CD4-positive, alpha-beta T cell treated with Interleukin-15 for 1 hour (primary cell): ENCODE measurements at regions not wholly inside any gene's neighbourhood (a gene's known extent, or its start where the extent isn't known, plus 50 kb on each side); places are given as distances from the start of the nearest gene placed in this dataset.
"Not testable (repeated sequence)": the region's sequence is repeated elsewhere in the genome, so short reads cannot be mapped to it uniquely, and the experiment has no call there.

ENCODE experiments used
- DNase-seq: peaks from one replicate; pipeline ENCODE4 v3.0.0-alpha.2; 2020

DNA sequence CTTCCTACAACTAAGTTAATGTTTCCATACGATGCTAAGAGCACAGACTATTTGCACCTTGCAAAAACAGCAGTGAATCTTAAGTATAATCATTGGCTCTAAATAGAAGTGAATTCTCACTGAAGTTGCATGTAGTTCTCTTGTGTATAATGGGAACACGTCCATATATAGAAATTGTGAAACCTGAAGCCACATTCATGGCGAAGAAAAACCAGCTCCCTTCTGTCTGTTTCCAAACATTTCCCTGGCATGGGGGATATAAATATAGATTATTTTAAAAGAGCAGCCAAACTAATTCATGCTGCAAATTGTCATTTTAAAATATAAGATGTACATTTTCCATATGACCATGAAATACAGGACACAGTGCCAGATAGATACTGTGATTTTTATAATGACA is 71.1 kb downstream of the TRAM1L1 start:
- DNase-seq, result no peak

DNA sequence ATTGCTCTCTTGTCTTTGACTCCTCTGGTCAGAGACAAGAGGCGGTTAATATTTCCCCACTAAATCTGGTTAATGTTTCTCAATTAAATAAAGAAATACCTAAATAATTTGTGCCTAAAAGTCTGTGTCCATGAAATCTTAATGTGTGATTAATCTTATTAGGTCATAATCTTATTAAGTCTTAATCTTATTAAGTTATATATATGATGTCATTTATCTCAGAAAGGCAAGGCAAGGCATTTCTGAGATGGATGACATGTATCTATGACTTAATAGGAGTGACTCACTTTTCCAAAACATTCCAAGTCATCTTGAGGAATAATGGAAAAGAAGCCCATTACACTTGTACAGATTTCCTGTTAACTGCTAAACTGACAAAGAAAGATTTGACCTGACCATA is 74.7 kb downstream of the TRAM1L1 start:
- no peak for DNase-seq

DNA sequence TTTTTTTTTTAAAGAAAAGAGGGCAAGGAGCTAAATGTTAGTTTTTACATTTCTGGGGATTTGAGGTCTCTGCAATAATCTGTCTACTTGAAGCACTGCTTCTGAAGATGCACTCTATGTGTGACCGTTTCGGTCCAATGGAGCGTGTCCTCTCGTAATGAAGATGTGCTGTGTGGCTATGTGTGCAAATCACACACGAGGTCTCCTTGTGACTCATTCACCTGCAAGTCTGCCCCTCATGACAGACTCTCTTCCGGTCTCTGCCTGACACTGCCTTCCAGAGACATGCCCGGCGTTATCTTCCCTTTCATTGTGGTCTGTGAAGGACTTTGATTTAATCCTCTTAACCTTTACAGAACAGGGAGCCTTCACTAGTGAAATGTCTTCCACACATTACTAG is 84.3 kb downstream of the TRAM1L1 start:
- DNase-seq, result no peak

DNA sequence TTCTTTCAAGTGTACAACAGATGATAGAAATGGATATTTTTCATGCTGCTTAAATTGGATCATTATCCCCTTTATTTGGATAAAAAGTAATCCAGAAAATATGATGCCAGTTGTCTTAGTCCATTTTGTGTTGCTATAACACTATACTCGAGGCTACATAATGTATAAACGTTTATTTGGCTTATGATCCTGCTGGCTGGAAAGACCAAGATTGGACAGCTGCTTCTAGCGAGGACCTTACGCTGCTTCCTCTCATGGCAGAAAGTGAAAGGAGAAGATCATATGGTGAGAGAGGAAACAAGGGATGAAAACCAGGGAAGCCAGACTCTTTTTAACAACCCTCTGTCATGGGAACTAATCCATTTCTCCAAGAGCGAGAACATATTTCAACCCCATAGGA is 102.7 kb downstream of the TRAM1L1 start:
- DNase-seq, result no peak

DNA sequence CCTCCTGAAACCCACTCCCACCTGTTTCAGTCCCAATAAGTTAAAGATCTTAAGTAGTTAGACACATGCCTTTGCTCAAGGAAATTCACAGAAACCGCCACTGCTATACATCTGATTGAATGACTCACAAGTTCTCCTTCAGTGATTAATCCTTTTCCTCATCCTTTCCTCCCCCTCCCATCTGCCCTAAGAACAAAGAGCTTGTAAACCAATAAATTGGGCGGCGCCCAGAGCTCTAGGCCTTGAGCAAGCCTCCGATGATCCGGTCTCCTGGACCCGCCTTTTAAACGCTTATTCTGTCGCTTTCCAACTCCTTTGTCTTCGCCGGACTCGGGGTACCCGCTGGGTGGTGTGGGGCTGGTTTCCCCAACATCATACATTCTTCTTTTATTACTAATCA is 104.9 kb downstream of the TRAM1L1 start:
- DNase-seq, result not testable (repeated sequence)

DNA sequence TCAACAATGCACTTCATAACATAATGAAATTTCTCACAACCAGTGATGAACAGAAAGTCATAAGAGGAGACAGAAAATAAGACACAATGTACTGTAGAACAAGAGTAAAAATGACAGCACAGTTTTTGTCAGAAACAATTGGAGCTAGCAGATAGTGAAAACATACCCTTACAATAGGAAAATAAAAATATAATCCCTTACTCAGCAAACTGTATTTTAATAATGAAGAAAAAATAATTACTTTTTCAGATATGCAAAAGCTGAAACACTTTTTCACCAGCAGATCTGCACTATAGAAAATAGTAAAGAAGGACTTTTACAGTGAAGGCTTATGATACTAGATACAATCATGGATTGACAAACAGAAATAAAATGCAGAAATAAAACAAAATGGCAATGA is 126.3 kb downstream of the TRAM1L1 start:
- DNase-seq, result no peak

DNA sequence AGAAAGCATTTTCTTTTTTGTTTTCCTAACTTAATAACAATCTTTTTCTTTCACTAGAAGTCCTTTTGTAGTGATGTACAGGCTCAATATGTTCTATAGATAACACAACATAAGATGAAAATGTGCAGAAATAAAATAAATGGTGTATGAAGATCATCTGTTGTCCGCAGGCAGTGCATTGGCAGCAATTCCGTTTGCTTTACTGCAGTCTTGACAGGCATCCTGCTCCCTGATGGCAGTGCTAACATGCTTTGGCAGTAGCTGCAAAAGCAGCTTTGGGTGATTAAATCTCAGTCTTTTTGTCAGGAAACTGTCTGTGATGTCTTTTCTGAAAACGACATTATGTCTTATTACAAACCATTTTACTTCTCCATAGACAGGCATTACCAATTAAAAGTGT is 131.4 kb downstream of the TRAM1L1 start:
- DNase-seq, result no peak

DNA sequence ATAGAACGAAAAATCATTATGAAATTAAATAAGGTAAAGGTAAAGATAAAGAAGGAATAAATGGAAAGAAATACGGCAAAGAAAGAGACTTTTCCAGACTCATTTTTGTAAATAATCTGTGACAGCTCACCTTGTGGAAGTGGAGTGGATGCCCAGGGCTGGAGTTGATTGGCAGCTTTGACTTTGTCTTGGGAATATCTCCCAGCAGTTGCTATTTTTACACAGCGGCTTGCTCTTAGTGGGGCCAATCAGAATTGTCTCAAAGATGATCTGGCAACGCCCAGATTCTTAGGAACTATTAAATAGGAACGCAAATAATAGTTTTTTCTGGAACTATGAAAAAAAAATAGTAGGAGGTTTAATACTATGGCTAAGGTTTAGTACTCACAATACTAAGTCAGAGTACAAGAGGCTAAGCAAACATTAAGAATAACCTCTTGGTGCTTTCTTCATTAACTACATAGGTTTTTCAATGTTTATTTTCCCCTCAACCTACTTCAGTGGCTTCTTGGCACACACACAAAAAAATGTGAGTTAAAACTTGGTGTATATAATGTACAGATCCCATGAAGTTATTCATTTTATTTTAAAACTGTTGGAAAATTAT is 132.7 kb downstream of the TRAM1L1 start:
- no peak for DNase-seq

DNA sequence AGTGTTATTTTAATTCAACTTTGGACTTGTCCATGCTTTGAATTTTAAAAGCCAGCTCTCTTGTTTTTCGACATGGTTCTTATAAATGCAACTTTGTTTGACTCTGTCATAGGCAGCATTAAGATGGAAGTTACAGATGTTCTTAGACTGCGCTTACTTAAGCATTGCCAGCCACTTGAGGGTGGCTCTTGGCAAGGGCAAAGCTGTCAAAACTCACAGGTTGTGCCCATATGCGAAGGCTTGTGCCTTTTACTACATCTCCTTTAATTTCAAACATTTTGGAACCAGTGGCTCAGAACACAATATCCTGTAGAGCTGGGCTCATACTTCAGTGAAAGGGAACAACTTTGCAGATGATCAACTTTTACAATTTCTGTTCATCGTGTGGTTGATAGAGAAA is 135.5 kb downstream of the TRAM1L1 start:
- DNase-seq, result no peak

DNA sequence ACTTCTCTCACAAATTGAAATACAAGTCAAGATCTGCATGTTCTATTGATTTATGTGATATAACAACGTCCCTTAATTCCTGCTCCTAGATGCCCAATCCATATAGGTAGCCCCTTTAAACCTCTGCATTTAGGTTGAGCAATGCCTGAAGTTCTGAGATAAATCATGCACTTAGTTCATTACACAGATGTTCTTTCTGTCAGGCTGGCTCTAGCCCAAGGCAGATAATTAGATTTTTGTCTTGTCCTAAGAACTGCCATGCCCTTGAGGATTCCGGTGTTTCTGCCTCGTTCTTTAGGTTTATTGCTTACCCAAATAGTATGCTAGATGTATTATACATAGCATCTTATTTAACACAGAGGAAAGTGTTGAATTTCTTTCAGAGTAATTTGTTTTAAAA is 143.1 kb downstream of the TRAM1L1 start:
- no peak for DNase-seq

DNA sequence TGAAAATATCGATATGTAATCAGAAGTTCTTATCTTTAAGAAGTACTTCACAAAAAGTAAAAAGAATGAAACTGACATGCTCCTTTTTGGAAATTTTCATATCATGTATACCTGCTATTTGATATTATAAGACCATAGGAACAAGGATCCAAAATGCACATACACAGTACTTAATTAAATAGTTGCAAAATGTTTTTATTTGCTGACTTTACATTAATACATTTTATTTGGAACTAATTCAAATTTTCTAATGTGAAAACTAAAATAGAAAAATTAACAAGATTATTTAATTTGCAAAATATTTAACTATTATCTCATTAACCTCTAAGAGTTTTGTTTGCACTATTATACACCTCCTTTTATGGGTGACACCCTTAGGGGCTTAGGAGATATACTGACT is 155.0 kb downstream of the TRAM1L1 start:
- DNase-seq, result no peak

DNA sequence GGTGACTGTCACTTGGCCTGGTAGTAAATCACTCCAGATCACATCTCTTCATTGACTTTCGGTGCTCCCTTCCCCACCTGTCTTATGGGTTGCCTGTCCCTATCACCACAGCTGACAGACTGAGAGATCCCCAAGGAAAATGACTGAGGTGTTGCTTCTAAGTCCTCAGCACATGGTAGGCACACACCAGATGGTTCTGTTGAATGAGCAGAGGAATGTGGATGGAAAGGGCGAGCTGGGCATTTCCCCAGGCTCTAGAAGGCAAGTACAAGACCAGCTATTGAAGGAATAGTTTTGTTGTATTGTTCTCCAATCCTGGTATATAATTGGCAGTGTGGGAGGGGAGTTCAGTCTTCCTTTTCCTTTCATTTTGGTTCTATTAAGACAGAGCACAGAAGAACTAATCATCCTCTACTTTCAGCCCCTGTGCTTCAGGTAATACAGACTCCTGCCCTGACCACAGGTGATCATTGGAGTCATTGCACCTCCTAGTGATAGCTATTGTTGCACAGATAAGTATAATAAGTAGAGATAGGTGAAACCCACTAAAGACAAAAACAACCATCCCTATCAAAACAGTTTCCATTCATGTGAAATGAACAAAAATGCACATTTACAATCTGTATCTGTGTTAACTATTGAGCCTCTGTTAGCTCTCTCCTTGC is 158.6 kb downstream of the TRAM1L1 start:
- DNase-seq, result no peak

DNA sequence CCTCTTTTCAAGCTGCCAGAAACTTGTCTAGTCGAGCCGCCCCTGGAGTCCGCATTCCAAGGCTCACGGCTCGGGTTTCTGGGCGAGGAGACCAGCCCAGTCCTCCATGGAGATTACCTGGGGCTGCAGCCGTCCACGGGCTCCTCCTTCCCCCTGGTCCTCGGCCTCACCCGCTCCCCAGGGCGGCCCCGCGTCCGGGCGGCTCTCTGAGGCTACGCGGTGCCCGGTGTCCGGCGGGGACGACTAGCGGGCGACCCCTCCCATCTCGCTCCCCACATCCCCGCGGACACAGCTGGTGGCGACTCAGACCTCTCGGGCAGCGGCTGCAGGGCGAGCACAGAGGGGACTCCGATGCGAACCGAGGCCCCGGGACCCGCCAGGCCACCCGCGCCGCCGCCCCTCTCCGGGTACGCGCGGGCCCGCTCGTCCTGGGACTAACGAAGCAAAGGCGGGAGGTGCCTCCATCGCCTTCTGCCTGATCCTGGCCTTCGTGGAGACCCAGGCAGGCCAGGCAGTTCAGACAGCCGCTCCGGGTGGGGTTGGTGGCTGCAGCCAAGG is 159.4 kb downstream of the TRAM1L1 start:
- DNase-seq, result no peak

DNA sequence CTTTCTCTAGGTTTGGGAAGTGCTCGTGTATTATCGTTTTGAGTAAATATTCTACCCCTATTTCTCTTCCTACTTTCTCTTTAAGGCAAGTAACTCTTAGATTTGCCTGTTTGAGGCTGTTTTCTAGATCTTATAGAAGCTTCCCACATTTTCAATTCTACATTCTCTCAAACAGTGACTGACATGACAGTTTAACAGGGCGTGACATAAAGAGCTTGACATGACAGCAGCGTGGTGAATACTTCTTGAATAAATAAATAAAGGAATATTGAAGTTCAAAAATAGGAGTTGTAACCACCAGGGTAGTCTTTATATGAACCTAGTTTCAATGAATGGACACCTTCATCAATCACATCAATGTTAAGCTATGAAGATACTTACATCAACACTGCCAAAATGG is 162.0 kb downstream of the TRAM1L1 start:
- no peak for DNase-seq

DNA sequence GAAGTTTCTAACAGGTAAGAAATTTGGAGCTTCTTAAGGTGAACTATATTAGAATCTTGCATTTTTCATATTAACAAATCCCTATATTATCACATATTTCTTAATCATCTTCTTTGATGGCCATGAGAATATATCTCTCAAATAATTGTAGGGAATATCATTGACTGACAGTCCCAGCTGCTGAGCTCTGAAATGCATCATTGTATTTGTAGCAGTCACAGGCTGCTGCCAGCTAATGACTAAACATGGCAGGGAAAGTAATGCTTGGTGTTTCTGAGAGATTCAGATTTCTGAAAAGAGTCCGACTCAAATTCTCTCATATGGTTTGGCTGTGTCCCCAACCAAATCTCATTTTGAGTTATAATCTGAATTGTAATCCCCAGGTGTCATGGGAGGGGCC is 171.9 kb downstream of the TRAM1L1 start:
- no peak for DNase-seq

DNA sequence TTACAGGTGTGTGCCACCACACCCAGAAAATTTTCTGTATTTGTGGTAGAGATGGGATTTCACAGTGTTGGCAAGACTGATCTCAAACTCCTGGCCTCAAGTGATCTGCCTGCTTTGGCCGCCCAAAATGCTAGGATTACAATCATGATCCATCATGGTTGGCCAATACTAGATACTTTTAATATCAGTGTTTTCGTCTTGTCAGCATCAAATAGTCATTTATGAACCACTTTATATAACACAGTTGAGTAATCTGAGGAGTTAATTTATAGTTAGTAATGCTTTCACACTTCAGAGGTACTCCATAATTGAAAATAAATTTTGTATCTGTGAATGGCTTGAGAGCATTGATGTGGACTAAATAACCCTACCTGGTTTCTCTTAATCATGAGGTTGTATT is 178.6 kb downstream of the TRAM1L1 start:
- no peak for DNase-seq

DNA sequence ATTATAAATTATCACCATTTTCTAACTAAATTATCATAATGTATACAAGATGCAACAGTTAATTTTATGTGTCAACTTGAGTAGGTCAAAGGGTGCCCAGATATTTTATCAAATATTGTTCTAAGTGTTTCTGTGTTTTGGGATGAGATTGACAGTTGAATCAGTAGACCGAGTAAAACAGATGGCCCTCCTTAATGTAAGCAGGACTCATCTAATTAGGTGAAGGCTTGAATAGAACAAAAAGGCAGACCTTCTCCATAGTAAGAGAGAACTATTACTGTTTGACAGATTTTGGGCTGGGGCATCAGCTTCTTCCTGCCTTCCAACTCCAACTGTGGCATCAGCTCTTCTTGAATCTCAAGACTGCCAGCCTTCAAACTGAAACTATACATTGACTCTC is 185.8 kb downstream of the TRAM1L1 start:
- no peak for DNase-seq

DNA sequence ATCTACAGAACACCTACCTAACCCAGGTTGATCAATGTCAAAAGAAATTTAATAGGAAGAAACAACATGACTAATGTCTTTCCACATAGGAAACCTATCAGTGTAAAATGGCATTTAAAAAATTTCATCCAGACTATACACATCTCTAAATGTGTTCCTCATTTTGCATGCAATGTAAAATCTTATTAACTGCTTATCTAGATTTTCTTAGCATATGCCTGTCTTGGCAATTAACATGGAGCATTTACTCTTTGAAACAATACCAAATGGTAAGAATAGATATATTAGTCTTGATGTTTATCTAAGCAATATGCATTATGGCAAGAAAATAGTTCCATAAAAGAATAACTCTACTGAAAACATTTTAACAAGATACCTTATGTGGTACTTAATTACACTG is 199.8 kb downstream of the TRAM1L1 start:
- DNase-seq, result no peak

DNA sequence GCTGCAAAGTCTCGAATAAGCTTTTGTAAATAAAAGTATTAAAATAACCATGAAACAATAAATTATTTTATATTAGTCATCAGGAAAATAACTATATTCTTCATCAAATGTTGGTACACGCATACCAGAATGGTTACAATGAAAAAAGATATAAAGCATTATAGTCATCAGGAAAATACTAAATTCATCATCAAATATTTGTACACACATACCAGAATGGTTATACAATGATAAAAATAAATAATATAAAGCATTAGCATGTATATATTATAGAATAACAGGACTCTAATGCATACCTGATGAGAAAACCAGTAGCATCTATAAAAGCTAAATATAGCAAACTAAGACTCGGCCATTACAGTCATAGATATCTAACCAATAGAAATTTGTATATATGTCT is 202.9 kb downstream of the TRAM1L1 start:
- DNase-seq, result no peak

DNA sequence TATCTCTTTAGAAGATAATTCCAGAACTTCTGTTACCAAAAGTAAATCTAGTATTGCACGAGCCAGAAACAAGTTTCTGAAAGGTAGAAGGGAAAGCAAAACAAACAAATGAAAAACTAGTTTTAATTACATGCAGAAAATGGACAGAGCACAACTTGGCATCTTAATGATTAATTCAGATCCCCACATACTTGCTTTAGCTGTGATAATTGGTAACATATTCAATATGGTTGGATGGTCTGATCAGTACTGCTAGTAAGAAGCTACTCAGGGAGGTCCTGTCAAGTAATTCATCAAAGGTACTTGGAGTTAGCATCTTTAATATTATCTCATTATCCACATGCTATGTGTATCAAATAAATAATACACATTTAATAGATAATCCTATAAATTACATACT is 204.3 kb downstream of the TRAM1L1 start:
- no peak for DNase-seq

DNA sequence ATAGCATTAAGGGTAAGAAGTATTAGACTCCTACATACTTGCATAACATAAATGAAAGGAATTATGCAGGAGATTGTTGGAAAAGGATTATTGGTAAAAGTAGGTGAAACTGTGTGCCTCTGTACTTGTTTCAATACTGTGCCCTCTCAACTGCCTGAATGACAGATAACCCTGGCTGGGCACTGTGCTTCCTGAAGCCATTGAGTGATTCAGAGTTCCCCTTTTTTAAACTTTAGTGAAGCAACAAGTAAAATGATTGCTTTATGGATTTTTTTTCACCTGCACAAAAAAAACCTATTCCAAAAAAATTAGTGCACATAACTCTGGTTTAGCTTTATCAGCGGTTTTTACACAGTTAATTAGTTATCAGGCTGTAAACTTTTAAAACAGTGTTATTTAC is 204.8 kb downstream of the TRAM1L1 start:
- no peak for DNase-seq

DNA sequence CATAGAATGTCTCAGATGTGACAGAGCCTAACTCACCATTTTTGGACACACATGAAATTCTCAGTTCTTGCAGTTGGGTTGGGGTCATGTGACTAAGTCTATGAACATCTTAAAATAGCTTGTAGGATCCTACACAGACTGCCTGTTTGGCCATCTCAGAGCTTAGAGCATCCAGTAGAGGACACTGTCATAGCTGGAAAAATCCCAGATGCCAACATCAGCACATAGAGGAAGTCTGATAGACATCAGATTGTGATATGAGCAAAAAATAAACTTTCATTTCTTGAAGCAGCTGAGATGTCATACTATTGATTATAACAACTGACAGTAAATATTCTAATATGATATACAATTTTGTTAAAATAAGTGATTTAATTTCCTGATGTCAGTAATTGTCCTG is 207.1 kb downstream of the TRAM1L1 start:
- DNase-seq, result no peak

DNA sequence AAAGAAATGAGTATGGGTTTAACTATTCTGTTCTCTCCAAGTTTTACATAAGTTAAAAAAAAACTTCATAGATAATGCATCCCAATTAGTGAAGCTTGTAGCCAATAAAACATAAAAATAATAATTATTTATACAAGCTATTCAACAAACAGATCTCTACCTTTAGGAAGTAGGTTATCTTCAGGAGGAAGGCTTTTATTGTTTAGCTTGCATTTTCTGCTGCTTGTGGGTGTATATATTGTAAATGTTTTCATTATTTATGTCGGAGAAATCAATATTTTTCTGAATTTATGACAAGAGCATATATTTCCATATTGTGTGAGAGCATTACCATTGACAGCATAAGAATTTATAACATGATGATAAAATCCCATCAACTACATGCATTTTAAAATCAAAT is 208.3 kb downstream of the TRAM1L1 start:
- no peak for DNase-seq

DNA sequence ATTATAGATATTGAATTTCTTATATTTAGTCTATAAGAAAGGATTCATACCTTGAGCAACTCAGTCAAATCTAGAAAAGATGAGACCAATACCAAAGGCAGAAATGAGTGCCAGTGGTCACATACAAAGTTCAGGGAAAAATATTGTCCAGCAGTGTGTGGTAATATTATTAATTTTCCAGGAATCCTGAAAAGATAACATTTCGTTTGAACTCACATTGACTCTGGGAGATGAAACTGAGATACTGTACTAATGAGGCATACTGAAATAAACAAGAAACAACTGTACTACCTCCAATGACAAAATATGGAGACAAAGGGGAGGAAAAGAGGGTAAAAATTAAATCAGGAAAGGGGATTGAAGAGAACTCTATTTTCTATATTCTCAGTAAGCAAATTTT is 212.4 kb downstream of the TRAM1L1 start:
- DNase-seq, result no peak

DNA sequence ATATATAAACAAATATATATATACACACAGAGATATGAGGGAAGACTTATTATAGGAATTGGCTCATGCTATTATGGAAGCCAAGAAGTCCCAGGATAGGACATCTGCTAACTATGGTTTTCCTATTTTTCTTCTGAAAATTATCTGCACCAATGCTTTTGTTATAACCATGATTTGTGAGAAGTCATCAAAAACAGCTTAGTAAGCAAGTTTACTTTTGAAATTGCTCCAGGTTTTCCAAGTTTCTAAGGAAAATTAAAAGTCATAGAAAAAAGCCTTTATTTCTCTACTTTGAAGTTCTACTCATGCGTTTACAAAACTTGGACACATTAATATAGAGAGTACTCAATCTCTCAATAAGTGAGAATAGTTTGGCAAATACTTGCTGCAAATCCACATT is 213.1 kb downstream of the TRAM1L1 start:
- no peak for DNase-seq
